Fibroblast of skin of right biceps (primary cell): ENCODE measurements at regions not wholly inside any gene's neighbourhood (a gene's known extent, or its start where the extent isn't known, plus 50 kb on each side); places are given as distances from the start of the nearest gene placed in this dataset.
"Not testable (repeated sequence)": the region's sequence is repeated elsewhere in the genome, so short reads cannot be mapped to it uniquely, and the experiment has no call there.

ENCODE experiments used
- DNase-seq: peaks from one replicate; pipeline ENCODE4 v3.0.0-alpha.2; 2013

DNA sequence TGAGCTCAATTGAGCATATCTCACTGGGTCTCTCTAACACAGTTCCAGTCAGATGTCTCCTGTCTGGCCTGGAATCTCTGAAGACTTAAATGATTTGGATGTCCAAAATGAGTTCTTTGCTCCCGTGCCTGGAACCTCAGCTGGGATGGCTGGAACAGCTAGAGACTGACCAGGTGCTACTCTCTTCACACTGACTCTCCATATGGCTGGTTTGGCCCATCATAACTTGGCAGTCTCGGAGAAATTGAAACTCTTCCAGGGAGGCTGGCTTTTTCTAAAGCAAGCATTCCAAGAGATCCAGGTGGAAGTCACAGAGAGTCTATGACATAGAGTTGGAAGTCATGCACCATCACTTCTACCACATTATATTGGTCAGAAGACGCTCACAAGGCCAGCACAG is 129.6 kb upstream of the NOL4 start:
- no peak for DNase-seq

DNA sequence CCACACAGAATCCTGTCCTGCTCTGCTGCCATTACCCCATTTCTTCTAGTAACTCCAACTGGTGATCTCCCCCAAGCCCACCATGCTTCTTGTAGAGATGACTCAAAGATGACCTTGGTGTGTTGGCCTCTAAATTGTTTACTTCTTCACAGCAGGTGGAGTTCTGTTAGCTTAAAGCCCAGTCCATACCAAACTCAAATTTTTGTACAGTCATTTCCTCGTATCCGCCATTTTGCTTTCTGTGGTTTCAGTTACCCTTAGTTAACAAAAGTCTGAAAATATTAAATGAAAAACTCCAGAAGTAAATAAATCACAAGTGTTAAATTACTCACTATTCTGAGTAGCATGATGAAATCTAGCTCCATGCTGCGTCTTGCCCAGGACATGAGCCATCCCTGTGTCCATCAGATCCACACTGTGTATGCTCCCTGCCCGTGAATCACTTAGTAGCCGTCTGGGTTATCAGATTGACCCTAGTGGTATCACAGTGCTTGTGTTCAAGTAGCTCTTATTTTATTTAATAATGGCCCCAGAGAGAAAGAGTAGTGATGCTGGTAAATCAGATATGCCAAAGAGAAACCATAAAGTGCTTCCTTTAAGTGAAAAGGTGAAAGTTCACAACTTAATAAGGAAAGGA is 133.3 kb upstream of the NOL4 start:
- no peak for DNase-seq

DNA sequence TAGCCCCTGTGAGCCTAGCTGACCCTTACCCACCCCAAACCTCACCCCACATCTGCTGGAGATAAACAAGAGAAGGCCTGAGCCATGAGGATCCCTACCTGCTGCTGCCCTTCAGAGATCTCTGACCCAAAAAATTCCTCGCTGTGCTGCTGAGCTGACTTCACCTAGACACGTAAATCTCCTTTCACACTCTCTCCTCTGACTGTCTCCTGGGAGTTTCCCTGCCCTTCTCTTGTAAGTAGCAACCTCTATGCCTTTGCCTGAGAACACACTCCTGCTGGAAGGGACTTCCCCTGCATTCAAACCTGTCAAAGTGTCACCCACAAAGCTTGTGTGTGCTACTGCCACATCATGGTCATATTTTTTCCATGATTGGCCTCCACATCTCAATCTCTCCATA is 134.2 kb upstream of the NOL4 start:
- no peak for DNase-seq

DNA sequence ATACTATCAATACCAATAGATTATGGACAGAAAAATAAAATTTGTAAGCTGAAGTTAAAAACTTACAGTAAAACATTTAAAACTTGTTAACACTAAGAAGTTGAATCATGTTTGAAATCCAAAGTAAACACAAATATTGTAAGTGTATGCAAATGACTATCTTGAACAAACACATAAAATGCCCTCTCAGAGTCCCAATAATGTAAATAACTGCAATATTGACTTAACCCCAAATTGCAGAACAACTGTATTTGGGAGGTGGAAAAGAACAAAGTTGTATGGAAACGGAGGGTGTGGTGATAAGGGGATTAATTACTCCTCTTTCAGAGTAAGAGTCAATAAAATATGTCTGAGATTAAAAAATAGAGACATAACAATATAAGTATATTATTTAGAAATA is 140.0 kb upstream of the NOL4 start:
- DNase-seq, result no peak

DNA sequence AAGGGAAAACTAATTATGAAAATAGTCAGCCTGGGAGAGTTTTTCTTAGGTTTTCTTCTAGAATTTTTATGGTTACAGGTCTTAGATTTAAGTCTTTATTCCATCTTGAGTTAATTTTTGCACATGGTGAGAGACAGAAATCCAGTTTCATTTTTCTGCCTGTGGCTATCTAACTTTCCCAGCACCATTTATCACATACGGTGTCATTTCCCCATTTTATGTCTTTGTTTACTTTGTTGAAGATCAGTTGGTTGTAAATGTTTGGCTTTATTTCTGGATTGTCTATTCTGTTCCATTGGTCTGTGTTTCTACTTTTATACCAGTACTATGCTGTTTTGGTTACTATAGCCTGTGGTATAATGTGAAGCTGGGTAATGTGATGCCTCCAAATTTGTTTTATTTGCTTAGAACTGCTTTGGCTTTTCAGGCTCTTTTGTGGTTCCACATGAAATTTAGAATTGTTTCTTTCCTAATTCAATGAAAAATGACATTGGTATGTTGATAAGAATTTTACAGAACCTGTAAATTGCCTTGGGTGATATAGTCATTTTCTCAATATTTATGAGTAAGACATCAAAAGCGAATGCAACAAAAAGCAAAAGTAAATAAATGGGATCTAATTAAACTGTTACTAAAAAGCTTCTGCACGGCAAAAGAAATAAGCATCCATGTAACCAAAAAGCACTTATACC is 146.1 kb upstream of the NOL4 start:
- DNase-seq, result no peak

GRCh38 chr18:34380326-34380725 is 155.6 kb upstream of the NOL4 start:
- no peak for DNase-seq

DNA sequence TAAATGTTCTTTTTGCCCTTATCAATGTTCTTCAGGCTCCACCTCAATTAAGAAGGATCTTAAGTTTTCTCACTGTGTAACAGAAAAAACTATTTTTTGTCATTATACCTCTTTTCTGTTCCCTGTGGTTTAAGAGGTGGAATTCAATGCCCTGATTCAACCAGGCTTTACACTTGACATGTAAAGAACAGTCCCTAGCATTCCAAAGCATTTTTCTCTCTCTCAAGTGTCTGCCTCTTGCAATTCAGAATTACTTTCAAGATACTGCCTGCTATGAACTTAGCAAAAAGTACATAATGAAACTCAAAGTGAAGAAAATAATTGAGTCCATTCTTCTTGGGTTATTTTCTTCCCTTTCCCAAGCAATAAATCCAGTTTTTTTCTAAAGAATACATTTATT is 160.6 kb upstream of the NOL4 start:
- DNase-seq, result no peak

DNA sequence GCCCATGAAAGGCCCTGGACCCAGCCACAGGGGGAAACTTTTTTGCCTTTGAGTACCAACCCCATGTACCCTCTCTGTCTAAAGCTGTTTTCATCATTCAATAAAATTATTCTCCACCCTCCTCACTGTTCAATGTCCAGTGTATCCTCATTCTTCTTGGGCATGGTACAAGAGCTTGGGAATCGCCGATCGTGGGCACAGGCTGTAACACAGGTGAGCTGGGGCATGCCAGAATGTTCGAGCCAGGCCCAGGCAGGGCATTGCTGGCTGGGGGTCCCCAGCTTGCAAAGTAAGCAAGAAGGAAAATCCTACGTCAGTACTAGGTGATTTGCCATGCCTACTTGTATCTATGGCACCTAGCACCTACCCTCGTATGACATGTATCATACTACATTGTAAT is 162.1 kb upstream of the NOL4 start:
- no peak for DNase-seq

- DNase-seq, result no peak
Observed at GRCh38 chr18:34397286-34397896, 172.7 kb upstream of the NOL4 start.

DNA sequence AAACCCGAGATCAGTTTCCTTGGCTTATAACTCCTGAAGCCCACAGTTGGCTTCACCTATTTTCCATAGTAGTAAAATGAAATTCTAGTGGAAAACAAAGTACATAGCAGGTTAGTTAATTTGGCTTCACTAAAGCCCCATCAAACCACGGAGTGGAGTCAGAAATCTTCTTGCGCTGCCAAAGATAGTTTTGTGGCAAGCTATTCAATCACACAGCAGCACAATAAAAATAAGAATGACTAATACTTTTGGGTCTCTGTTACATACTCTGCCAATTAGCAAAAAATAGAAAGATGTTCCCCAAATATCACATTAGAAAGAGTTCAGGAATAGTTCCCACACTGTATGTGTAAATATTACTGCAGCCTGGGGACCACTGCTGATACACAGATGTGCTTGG is 175.2 kb upstream of the NOL4 start:
- DNase-seq, result no peak

- no peak for DNase-seq
Observed at GRCh38 chr18:34400834-34401233, 176.1 kb upstream of the NOL4 start.

- DNase-seq, result no peak
Observed at GRCh38 chr18:34401775-34402174, 177.1 kb upstream of the NOL4 start.

GRCh38 chr18:34407471-34407870 is 182.8 kb upstream of the NOL4 start:
- DNase-seq, result not testable (repeated sequence)

- no peak for DNase-seq
Observed at GRCh38 chr18:34411952-34412351, 187.2 kb upstream of the NOL4 start.

DNA sequence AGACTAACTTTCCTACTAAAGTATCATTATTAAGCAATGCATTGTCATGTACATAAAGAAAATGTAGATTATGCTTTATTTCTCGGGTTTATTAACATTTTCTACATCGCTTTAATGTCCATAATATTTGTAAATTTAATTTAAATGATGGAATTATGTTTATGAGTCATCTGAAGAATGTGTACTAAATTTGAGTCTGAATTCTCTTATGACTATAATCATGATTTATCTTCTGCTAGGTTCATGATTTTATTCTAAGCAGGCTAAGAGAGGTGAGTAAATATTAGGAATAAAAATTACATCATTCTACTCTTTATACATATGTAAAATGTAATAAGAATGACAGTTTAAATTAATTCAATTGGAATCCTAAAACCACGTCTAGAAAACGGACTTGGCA is 206.3 kb upstream of the NOL4 start:
- DNase-seq, result no peak

DNA sequence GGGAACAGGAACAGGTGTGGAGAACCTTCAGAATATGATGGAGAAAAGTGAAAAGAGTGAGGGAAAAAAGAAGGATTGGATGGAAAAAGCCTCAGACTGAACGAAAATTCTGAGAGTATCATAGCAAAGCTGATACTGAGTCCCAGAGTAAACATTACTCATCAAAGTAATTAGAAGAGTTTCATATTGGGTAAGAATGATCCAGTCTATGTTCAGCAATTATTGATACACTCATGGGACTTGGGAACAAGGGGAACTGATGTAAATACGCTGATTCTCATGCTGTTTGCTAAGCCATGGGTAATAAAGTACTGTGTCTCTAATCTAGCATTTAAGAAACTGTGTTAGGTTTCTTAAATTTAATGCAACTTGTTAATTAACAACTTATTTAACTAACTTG is 219.9 kb upstream of the NOL4 start:
- DNase-seq, result no peak

GRCh38 chr18:34448662-34449061 is 223.9 kb upstream of the NOL4 start:
- DNase-seq, result no peak

GRCh38 chr18:34457761-34458160 is 233.0 kb upstream of the NOL4 start:
- no peak for DNase-seq

- no peak for DNase-seq
Observed at GRCh38 chr18:34458410-34458977, 233.8 kb upstream of the NOL4 start.

GRCh38 chr18:34461266-34461665 is 236.6 kb upstream of the NOL4 start:
- no peak for DNase-seq

- peak; percentile 10 for DNase-seq
Observed at GRCh38 chr18:34467058-34467457, 242.3 kb upstream of the NOL4 start.

- DNase-seq, result no peak
Observed at GRCh38 chr18:34480162-34480700, 229.9 kb upstream of the DTNA start.

DNA sequence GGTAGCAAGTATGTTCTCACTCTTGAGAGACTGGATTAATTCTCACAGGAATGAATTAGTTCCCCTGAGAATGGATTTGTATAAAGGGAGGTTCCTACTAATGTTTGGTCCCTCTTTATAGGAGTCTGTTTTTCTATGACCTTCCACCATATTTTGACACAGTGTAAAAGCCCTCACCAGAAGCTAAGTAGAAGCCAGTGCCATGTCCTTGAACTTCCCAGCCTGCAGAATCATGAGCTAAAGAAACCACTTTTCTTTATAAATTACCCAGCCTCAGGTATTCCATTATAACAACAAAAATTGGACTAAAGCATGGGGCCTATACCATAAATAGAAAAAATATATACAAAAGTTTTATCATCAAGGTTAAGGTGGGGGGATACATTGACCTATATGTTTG is 227.9 kb upstream of the DTNA start:
- no peak for DNase-seq

DNA sequence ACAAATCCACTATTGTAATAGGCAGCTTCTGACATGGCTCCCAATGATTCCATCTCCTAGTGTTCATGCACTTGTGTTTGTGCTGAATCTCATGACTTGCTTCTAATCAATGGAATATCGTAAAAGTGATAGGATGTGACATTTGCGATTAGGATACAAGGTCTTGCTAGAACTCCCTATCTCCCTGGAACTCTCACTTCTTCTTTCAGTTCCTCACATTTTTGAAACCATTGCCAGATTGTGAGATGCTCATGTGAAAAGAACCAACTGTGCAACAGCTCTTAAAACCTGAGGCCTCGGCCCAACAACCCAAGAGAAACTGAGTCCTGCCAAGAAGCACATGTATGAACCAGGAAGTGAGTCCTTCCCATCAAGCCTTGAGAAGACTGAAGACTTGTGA is 226.9 kb upstream of the DTNA start:
- no peak for DNase-seq
